GM21576 (cell line): ENCODE measurements at regions not wholly inside any gene's neighbourhood (a gene's known extent, or its start where the extent isn't known, plus 50 kb on each side); places are given as distances from the start of the nearest gene placed in this dataset.
"Not testable (repeated sequence)": the region's sequence is repeated elsewhere in the genome, so short reads cannot be mapped to it uniquely, and the experiment has no call there.

ENCODE experiments used
- ATAC-seq: cut with Tn5 transposase; IDR thresholded peaks from one replicate; pipeline ENCODE4 v1.9.1; 2021; ENCODE audit warnings: mild to moderate bottlenecking, moderate library complexity; ENCODE audit not compliant: unreplicated experiment

DNA sequence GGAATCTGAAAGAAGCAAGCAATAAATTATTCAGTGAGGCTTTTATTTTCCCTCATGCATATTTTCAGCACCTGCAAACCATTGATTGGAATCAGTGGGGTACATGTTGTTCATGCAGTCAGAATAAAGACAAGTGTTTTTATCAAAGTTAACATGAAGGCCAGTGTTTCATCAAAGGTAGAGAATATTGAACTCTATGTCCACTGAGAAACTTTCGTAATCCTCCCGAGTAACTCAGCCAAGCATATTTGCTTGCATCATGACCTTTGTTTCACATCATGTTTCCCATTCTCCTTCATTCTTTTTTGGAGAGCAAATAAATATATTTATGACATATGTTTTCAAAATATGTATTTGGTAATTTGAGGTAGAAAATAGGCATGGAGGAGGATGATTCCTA, 663.1 kb downstream of the SH2D4B start:
- no peak for ATAC-seq

DNA sequence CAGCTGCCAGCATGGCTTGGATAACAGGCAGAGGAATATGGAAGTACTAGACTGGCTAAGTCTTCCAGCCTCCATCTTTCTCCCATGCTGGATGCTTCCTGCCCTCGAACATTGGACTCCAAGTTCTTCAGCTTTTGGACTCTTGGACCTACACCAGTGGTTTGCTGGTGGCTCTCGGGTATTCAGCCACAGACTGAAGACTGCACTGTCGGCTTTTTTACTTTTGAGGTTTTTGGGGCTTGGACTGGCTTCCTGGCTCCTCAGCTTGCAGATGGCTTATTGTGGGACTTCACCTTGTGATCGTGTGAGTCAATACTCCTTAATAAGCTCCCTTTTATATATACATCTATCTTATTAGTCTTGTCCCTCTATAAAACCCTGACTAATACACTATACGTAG, 667.6 kb upstream of the NRG3 start:
- ATAC-seq, result not testable (repeated sequence)

DNA sequence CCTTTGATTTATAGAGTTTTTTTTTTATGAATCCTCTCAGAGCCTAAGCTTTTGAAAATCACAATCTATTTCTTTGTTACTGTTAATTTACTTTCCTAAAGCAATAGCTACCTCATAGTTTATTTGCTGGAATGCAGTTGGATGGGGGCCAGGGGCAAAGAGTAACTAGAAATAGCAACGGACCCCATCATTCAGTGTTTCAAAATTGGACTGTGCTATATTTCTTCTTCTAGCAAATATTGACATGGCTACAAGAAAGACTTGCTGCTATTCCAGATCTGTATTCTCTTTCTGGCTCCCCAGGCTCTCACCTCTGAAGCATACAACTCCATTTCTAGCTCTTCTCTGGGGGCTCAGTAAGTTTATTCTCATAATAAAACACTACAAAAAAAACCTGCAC, 661.6 kb upstream of the NRG3 start:
- no peak for ATAC-seq

DNA sequence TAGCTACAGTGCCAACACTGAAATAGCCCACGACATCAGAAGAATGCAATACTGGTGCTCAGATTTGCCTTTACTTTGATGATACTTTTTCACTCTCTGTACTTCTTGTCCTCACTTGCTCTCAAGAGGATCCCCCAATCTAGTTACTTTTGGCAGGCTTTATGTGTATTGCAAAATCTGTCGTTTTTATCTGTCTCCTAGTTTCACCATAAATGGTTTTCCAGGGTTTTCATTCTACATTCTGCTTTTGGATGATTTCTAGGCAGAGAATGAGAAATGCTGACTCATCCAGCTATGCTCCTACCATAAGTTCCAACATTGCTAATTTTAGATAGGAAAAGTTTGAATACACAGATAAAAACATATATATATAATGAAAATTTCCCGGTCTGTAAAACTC, 659.5 kb upstream of the NRG3 start:
- ATAC-seq, result no peak

- ATAC-seq, result no peak
Measured at GRCh38 chr10:81216949-81217348, 658.0 kb upstream of the NRG3 start.

- ATAC-seq, result no peak
Measured at GRCh38 chr10:81218307-81218706, 656.7 kb upstream of the NRG3 start.

DNA sequence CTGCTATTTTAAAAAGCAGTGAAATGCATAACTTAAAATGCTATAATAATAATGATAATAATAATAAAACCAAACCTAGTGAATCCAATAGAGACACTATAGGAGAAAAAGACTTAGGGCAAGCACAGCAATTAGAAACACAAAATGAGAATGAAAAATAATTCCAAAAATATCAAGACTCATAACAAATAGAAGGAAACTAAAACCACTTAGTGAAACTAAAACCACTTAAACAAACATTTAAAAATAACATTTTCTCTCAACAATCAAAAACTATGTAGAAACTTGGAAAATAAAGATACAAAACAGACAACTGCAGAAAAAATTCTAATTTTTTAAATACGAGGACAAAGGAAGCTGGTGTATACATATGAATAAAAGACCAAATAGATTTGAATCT, 655.2 kb upstream of the NRG3 start:
- ATAC-seq, result no peak

DNA sequence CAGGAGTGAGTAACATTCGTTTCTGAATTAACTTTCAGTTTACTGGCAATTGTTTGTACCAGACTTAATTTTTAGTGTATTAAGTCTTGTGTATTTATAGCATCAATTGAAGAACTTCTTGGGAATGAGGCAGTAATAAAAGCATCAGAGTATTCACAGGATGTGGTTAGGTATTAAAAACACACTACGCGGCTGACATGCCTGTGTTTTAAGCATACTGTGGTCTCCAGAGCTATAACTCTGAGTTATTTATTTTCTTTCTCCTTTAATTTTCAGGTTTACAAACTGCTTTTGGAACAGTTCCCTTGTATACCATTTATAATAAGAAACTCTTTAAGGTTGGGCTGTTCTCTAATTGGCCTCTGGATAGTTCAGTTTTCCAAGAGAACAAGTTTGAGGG, 626.1 kb upstream of the NRG3 start:
- ATAC-seq, result no peak

GRCh38 chr10:81251457-81252115, 623.4 kb upstream of the NRG3 start:
- no peak for ATAC-seq

DNA sequence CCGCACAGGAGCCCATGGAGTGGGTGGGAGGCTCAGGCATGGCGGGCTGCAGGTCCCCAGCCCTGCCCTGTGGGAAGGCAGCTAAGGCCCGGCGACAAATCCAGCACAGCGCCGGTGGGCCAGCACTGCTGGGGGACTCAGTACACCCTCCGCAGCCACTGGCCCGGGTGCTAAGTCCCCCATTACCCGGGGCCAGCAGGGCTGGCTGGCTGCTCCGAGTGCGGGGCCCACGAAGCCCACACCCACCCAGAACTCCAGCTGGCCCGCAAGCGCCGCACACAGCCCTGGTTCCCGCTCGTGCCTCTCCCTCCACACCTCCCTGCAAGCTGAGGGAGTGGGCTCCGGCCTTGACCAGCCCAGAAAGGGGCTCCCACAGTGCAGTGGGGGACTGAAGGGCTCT, 610.0 kb upstream of the NRG3 start:
- not testable (repeated sequence) for ATAC-seq

DNA sequence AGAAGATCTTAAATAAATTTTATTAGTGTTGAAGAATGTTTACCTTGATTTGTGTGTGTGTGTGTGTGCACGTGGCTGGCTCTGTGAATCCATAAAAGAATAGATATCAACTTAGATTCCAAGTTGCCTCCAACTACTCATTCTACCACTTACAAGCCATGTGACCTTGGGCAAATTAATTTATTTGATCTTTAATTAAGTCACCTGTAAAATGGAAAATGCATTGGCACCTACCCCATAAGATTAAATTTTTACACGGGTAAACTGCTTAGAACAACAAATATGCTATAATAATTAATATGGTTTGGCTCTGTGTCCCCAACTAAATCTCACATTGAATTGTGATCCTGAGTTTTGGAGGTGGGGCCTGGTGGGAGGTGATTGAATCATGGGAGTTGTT, 604.9 kb upstream of the NRG3 start:
- ATAC-seq, result no peak

GRCh38 chr10:81280497-81281479, 594.2 kb upstream of the NRG3 start:
- no peak for ATAC-seq

GRCh38 chr10:81288544-81288943, 586.5 kb upstream of the NRG3 start:
- ATAC-seq, result no peak

DNA sequence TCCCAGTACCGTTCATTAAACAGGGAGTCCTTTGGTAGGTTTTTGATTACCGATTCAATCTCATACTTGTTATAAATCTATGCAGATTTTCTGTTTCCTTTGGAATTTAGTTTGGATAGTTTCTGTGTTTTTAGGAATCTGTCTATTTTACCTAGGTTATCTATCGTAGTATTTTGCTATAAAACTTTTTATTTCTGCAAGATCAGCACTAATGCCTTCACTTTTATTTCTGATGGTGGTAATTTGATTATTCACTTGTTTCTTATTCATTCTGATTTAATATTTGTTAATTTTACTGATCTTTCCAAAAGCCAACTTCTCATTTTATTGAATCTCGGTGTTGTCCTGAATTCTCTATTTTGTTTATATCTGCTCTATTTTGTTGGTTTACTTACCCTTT, 577.7 kb upstream of the NRG3 start:
- ATAC-seq, result no peak

- ATAC-seq, result no peak
Measured at GRCh38 chr10:81303656-81304055, 571.3 kb upstream of the NRG3 start.

DNA sequence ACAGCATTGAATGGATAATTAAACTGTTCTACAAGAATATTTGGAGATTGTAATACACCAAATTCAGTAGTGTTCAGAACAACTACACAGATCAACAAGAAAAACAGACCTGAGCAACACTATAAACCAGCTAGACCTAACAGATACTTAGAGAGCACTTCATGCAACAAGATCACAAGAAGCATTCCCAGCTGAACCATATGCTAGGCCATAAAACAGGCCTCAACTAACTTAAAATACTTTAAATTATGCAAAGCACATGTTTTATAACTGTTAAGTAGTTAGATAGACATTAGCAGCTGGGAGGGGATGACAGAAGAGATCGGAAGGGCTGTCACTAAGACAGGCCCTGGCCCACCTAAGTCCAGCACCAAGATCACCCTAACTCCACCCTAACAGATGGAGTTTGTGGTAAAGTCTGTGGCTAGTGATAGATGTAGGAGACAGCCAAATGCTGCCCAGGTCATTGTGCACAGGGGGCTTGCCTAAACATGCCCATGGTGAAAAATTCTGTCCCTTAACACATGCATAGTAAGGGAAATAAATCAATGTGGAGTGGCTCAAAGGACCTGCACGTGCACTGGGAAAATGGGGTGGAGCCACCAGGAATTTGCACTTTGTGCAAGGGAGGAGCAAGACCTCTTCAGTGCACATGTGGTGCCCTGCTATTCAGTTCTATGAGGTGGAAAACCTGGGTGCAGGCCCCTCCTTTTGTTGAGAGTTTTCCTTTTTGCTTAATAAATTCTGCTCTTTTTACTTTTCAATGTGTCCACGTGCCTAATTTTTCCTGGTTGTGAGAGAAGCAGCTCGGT, 567.8 kb upstream of the NRG3 start:
- no peak for ATAC-seq

DNA sequence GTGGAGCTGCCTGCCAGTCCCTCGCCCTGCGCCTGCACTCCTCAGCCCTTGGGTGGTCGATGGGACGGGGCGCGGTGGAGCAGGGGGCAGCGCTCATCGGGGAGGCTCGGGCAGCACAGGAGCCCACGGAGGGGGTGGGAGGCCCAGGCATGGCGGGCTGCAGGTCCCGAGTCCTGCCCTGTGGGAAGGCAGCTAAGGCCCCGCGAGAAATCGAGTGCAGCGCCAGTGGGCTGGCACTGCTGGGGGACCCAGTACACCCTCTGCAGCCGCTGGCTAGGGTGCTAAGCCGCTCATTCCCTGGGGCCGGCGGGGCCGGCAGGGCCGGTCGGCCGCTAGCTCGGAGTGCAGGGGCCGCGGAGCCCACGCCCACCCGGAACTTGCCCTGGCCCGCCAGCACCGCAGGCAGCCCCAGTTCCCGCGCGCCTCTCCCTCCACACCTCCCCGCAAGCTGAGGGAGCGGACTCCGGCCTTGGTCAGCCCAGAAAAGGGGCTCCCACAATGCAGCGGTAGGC, 565.9 kb upstream of the NRG3 start:
- ATAC-seq, result no peak

DNA sequence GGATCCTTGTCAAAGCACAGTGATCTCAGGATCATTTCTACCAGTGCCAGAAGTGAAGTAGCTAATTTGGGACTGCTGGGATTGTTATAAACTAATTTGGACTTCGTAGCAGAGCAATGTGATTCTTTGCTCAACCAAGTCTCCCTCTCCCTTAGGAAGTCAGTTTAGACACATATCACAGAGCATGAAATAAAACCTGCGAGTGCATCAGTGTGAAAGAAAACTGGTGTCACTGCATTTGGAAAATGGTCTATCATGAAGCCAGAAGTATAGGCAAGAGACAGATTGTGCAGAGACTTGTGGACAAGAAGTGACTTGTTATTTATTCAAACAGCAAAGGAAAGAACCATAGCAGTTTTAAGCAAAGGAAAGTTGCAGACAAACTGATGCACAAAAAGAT, 560.5 kb upstream of the NRG3 start:
- ATAC-seq, result no peak

DNA sequence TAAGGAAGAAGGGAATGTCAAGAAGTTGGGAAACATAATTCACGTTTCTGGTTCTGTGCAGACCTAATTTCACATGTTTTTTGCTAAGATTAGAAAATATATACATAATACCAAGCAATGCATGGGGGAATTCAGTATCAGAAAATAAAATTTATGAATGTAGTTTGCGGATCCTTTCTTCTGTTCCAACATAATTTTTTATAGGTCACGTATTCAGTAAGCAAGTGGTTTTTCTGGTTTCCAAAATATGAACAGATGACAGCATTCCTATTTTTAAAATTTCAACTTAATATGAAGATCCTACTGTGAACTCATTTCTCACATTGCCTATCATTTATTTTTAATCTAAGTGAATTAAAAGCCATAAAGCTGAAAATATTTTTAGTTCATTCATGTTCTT, 560.0 kb upstream of the NRG3 start:
- no peak for ATAC-seq

GRCh38 chr10:81348003-81348402, 527.0 kb upstream of the NRG3 start:
- no peak for ATAC-seq

DNA sequence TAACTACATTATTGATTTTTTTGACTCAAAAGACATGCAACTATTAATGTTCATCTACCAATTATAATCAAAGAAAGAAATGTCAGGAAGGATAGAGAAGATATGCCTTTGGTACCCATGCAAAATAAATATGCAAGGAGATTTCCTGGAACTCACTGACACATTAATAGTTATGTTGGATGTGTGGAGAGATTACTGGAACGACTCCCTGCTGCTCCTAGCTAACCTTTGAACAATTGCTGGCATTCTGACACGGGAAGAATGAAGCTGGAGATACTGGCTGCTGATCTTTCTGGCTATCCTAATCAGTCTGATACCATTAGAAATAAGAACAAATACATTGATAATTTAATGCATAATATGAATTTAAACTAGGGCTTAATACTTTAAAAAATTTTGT, 507.9 kb upstream of the NRG3 start:
- no peak for ATAC-seq
